Activated T-helper 1 cell treated with anti-CD3 and anti-CD28 coated beads, Interleukin-12 subunit alpha, Interleukin-12 subunit beta, Interleukin-2, Interleukin-4 antibody, amounts not matched to agents 30 ng/mL and 10 ng/mL and 1 ng/mL, durations not matched to agents 14 hours and 24 hours and 36 hours (primary cell): ENCODE measurements at regions not wholly inside any gene's neighbourhood (a gene's known extent, or its start where the extent isn't known, plus 50 kb on each side); places are given as distances from the start of the nearest gene placed in this dataset.

Source experiments
- DNase-seq: peaks from one replicate; pipeline ENCODE4 v3.0.0; 2021; ENCODE audit warnings: low spot score
- H3K27ac Mint-ChIP-seq: one replicate; pipeline ENCODE4 v1.8.0; 2021; ENCODE audit warnings: mild to moderate bottlenecking, mixed read lengths
- H3K27me3 Mint-ChIP-seq: one replicate; pipeline ENCODE4 v1.8.0; 2022; ENCODE audit warnings: mild to moderate bottlenecking, moderate library complexity, mixed read lengths; ENCODE audit not compliant: insufficient read depth
- H3K36me3 Mint-ChIP-seq: one replicate; pipeline ENCODE4 v1.8.0; 2021; ENCODE audit warnings: low read depth, mixed read lengths
- H3K4me1 Mint-ChIP-seq: one replicate; pipeline ENCODE4 v1.8.0; 2021; ENCODE audit warnings: low read depth, mixed read lengths
- H3K4me3 Mint-ChIP-seq: one replicate; pipeline ENCODE4 v1.8.0; 2021; ENCODE audit warnings: mild to moderate bottlenecking, moderate library complexity, mixed read lengths
- H3K9me3 Mint-ChIP-seq: one replicate; pipeline ENCODE4 v1.8.0; 2021; ENCODE audit warnings: mixed read lengths
- intact Hi-C: fragments of 100-400 bp; cut with micrococcal nuclease; formaldehyde crosslinking; loops from one replicate; pipeline ENCODE4 v1.15.1; 2024

DNA sequence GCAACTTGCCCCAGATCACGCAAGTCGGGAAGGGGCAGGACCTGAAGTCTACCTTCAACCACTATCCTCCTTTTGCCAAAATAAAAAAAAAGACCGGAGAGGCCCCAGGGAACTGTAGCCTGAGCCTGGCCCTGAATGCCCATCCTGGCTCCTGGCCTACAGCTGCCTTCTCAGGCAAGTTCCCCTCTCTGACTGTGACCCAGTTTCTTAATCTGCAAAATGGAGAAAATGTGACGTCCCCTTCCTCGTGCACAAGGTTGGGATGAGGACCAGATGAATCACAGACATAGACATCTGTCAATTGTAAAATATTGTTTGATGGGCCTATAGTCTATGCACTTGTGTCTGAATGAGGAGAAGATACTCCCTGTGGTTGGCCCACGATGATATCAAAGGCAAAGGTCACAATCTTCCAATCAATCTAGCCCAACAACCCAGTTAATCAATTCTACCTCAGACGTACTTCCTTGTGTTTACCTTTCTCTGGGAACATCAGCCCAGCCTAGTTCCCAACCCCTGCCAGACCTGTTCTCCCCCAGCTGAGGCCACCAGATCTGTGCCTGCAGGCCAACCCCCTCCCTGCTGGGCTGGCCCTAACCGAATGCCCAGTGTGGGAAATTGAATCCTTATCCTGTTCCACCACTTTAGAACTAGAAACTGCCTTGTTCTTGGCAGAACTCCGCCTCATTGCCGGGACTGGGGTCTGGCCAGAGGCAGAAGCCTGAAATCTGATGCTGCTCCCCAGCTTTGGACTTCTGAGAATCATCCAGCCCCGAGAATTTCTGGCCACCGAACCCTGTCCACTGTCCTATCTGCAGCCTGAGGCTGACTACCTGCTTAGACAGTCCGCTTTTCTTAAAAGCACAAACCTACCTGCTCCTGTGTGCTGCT is 101.8 kb upstream of the LIPC start:
- no peak for DNase-seq
- no peak overlapping the region for H3K27ac Mint-ChIP-seq
- H3K27me3 Mint-ChIP-seq: peaks cover 3% of the 10 kb centered on the region
- H3K4me1 Mint-ChIP-seq: peaks cover 44% of the 10 kb centered on the region
- intact Hi-C loops: loop anchor here (5.0 kb wide), 4 partner anchors 38 to 187 kb away; no protein-coding TSS in a partner anchor
- peaks cover 20% of the 10 kb centered on the region for H3K9me3 Mint-ChIP-seq
- H3K4me3 Mint-ChIP-seq: no peak overlapping the region
- H3K36me3 Mint-ChIP-seq: peaks cover 5% of the 10 kb centered on the region

DNA sequence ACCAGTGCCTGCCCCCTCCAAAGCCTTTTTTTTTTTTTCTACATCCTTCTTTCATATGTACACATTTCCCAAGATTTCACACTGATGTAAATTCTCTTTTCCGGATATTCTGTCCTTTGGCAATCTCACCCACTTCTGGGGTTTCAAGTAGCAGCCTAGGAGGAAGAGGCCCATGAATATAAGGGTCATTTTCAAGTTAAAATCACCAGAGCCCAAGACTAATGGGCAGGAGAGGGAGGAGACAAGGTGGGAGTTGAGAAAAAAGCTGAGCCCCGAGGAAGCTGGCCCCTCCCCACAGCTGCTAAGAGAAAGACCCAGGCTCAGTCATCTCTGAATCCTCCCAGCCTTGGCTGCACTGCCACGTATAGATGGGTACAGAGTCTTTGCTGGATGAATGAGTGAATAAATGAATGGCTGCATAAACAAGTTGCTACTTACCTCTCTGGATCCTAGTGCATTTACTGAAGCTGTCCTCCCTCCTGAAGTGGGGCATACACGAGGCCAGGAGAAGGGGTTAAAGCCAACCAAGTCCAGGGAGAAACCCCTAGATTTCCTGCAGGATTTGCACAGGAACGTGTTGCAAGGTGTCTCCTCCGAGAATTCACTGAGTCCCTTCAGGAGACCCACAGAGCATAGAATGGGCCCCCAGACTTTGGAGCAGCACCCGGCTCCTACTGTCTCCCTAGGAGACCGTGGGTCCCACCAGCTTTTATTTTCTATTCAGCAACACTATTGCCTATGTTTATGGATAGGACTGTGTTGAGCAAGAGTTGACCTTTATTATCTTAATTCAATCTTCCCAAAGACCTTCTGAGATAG is 100.8 kb upstream of the LIPC start:
- Mint-ChIP-seq H3K4me3 (peak overlapping the region; percentile 43), H3K27me3 (peaks cover 1% of the 10 kb centered on the region), H3K9me3 (peaks cover 22% of the 10 kb centered on the region), H3K36me3 (peaks cover 5% of the 10 kb centered on the region), H3K4me1 (peaks cover 44% of the 10 kb centered on the region), H3K27ac (peak overlapping the region; percentile 95)
- intact Hi-C loops: loop anchor here (5.0 kb wide), 4 partner anchors 39 to 186 kb away; no protein-coding TSS in a partner anchor
- DNase-seq: no peak

DNA sequence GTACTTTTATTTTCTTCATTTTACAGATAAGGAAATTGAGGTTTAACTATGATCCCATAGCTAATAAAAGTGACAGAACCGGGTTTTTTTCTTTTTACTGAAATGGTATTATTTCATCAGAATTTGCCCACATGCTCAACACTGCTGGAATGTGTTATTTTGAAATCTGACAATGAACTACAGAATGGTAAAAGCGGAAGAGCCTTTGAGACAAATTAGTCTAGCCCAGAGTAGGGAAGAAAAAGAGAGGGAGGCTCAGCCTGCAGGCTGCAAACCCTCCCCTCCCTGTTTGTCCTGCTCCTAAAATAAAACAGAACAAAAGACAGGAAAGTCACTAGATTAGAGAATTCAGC is 100.3 kb upstream of the LIPC start:
- peak overlapping the region; percentile 95 for H3K27ac Mint-ChIP-seq
- no peaks in the 10 kb centered on the region for H3K27me3 Mint-ChIP-seq
- no peak for DNase-seq
- intact Hi-C loops: loop anchor here (5.0 kb wide), 4 partner anchors 39 to 186 kb away; no protein-coding TSS in a partner anchor
- peaks cover 44% of the 10 kb centered on the region for H3K4me1 Mint-ChIP-seq
- H3K36me3 Mint-ChIP-seq: peaks cover 5% of the 10 kb centered on the region
- peak overlapping the region; percentile 43 for H3K4me3 Mint-ChIP-seq
- peaks cover 22% of the 10 kb centered on the region for H3K9me3 Mint-ChIP-seq

GRCh38 chr15:58331913-58332675 is 99.7 kb upstream of the LIPC start:
- Mint-ChIP-seq H3K9me3 (peaks cover 16% of the 10 kb centered on the region), H3K36me3 (peaks cover 4% of the 10 kb centered on the region), H3K27me3 (no peaks in the 10 kb centered on the region), H3K27ac (peak overlapping the region; percentile 95), H3K4me3 (peak overlapping the region; percentile 43), H3K4me1 (peaks cover 44% of the 10 kb centered on the region)
- peak; percentile 84 for DNase-seq
- intact Hi-C loops: loop anchor here (1.0 to 5.0 kb wide), 7 partner anchors 26 to 601 kb away; partner anchors contain the start of gene SLTM

- peaks cover 44% of the 10 kb centered on the region for H3K4me1 Mint-ChIP-seq
- peak overlapping the region; percentile 43 for H3K4me3 Mint-ChIP-seq
Observed at GRCh38 chr15:58332676-58333400, 99.0 kb upstream of the LIPC start.

DNA sequence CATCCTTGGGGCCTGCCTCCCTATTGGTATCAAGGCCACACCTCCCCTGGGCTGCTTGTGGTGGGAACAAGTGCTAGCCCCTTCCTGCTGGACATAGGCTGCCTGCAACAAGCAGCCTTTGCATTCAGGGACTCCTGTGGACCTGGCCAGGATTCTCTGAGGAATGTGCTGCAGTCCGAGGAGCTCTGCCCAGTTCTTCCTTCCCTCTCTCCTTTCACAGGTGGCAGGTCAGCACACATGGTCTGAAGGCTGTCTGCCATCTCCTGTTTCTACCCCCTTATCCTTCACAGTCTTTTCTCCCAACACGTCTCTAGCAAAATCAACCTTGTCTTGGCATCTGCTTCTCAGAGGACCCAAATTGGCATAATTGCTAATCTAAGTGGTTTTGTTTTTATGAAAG is 97.0 kb upstream of the LIPC start:
- DNase-seq: no peak
- Mint-ChIP-seq H3K27ac (peak overlapping the region; percentile 38), H3K4me1 (peaks cover 52% of the 10 kb centered on the region), H3K9me3 (peaks cover 12% of the 10 kb centered on the region), H3K4me3 (no peak overlapping the region), H3K36me3 (peaks cover 3% of the 10 kb centered on the region), H3K27me3 (no peaks in the 10 kb centered on the region)
- intact Hi-C loops: loop anchor here (5.0 kb wide), 4 partner anchors 43 to 182 kb away; no protein-coding TSS in a partner anchor

More at GRCh38 chr15:58332676-58333400, 99.0 kb upstream of the LIPC start:
- peaks cover 3% of the 10 kb centered on the region for H3K36me3 Mint-ChIP-seq
- DNase-seq: no peak
- H3K27ac Mint-ChIP-seq: peak overlapping the region; percentile 95
- no peaks in the 10 kb centered on the region for H3K27me3 Mint-ChIP-seq
- H3K9me3 Mint-ChIP-seq: peaks cover 16% of the 10 kb centered on the region
- intact Hi-C loops: loop anchor here (1.0 to 5.0 kb wide), 8 partner anchors 25 to 600 kb away; partner anchors contain the start of gene SLTM

DNA sequence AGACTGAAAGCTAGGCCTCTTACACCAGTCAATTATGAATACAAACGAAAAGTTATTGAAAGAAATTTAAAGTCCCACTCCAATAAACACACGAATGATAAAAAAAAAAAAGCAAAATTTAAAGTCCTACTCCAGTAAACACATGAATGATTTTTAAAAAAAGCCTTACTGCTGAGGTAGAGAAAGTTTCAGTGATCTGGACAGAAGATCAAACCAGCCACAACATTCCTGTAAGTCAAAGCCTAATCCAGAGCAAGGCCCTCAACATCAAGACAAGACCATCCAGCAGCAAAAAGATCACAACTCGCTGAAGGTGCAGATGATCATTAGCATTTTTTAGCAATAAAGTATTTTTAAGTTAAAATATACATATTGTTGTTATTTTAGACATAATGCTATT is 95.6 kb upstream of the LIPC start:
- Mint-ChIP-seq H3K4me1 (peaks cover 43% of the 10 kb centered on the region), H3K36me3 (peaks cover 3% of the 10 kb centered on the region), H3K4me3 (no peak overlapping the region), H3K27ac (no peak overlapping the region), H3K27me3 (peaks cover 3% of the 10 kb centered on the region), H3K9me3 (peaks cover 12% of the 10 kb centered on the region)
- intact Hi-C loops: no loop called here
- no peak for DNase-seq

DNA sequence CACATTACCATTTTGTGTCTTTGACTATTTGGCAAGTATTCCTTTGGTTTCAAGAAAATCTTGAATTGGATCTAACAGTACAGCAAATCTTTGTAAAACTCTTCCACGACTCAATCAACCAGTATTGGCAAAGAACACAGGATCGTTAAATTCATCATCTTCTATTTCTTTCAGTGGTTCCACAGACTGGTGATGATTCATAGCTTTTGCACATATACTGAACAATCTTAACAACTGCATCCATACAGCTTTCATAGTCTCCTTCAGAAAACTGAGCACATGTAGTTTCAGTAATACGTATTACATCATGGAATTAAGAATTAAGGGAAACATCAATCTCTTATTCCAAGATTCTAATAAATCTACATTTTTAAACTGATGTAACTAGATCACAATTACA is 91.6 kb upstream of the LIPC start:
- no peaks in the 10 kb centered on the region for H3K9me3 Mint-ChIP-seq
- H3K36me3 Mint-ChIP-seq: no peaks in the 10 kb centered on the region

DNA sequence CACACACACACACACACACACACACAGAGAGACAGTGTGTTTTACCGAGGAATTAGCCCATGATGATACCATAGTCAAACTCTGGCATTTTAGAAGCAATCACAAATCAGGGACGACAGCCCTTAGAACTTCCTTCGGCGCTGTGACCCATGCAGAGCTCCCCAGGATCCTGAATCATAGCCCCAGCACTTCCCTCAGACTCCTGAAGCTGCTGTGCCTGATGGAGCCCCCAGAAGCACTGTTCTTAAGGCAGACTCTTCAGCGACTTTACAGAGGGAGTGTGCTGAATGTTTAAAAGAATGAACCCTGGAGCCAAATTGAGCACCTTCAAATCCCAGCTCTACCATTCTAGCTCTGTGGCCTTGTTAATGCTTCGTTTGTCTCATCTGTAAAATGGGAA is 89.3 kb upstream of the LIPC start:
- Mint-ChIP-seq H3K9me3 (no peaks in the 10 kb centered on the region), H3K27ac (no peak overlapping the region), H3K27me3 (peaks cover 3% of the 10 kb centered on the region), H3K36me3 (no peaks in the 10 kb centered on the region), H3K4me1 (peaks cover 18% of the 10 kb centered on the region), H3K4me3 (no peak overlapping the region)
- no peak for DNase-seq
- intact Hi-C loops: no loop called here

More for the DNA sequence above, 91.6 kb upstream of the LIPC start:
- intact Hi-C loops: no loop called here
- Mint-ChIP-seq H3K4me3 (no peak overlapping the region), H3K4me1 (peaks cover 18% of the 10 kb centered on the region), H3K27ac (no peak overlapping the region), H3K27me3 (peaks cover 3% of the 10 kb centered on the region)
- DNase-seq: no peak

- Mint-ChIP-seq H3K27me3 (peaks cover 4% of the 10 kb centered on the region), H3K9me3 (peaks cover 8% of the 10 kb centered on the region), H3K4me3 (no peak overlapping the region), H3K4me1 (peaks cover 22% of the 10 kb centered on the region), H3K27ac (no peak overlapping the region), H3K36me3 (peaks cover 4% of the 10 kb centered on the region)
- intact Hi-C loops: no loop called here
- no peak for DNase-seq
Observed at GRCh38 chr15:58344213-58345070, 87.3 kb upstream of the LIPC start.

DNA sequence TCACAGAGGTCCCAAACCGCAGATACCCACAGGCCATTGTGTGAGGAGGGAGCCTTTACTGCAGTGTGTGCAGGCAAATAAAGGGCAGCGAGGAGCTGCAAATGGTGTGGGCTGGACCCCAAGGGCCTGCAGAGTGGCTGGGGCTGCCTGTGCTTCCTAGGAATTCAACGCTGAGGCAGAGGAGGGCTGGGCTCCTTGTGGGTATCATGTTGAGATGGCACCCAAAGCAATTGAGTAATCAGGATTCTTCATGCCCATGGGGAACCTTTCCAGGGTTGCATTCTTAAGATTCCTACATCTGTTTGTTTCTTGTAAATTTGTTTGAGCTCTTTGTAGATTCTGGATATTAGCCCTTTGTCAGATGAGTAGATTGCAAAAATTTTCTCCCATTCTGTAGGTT is 85.4 kb upstream of the LIPC start:
- no peak overlapping the region for H3K4me3 Mint-ChIP-seq
- peaks cover 4% of the 10 kb centered on the region for H3K36me3 Mint-ChIP-seq
- H3K27ac Mint-ChIP-seq: no peak overlapping the region
- peaks cover 14% of the 10 kb centered on the region for H3K4me1 Mint-ChIP-seq
- intact Hi-C loops: no loop called here
- peaks cover 6% of the 10 kb centered on the region for H3K27me3 Mint-ChIP-seq
- DNase-seq: no peak
- H3K9me3 Mint-ChIP-seq: peaks cover 8% of the 10 kb centered on the region
